Neuronal stem cell (in vitro differentiated cells): ENCODE measurements at regions not wholly inside any gene's neighbourhood (a gene's known extent, or its start where the extent isn't known, plus 50 kb on each side); places are given as distances from the start of the nearest gene placed in this dataset.

Experiments
- DNase-seq: peaks from one replicate; pipeline ENCODE4 v3.0.0-alpha.2; 2013; ENCODE audit warnings: low spot score
- H2AFZ ChIP-seq: one replicate; pipeline ENCODE4 v1.6.1; 2013; ENCODE audit warnings: mild to moderate bottlenecking, low read length, inconsistent platforms
- H2AK5ac ChIP-seq: 2 replicates; pipeline ENCODE4 v1.6.1; 2013; ENCODE audit warnings: low read depth, mild to moderate bottlenecking, inconsistent platforms, low read length, moderate library complexity, mixed read lengths
- H2BK120ac ChIP-seq: 2 replicates; pipeline ENCODE4 v1.6.1; 2013; ENCODE audit warnings: low read depth, mild to moderate bottlenecking, inconsistent platforms, low read length, moderate library complexity, mixed read lengths
- H2BK12ac ChIP-seq: one replicate; pipeline ENCODE4 v1.6.1; 2013; ENCODE audit warnings: low read length, inconsistent platforms
- H2BK15ac ChIP-seq: 2 replicates; pipeline ENCODE4 v1.6.1; 2013; ENCODE audit warnings: mild to moderate bottlenecking, low read length, inconsistent platforms, mixed read lengths
- H2BK5ac ChIP-seq: one replicate; pipeline ENCODE4 v1.6.1; 2013; ENCODE audit warnings: inconsistent platforms, mild to moderate bottlenecking, low read length, moderate library complexity
- H3K14ac ChIP-seq: one replicate; pipeline ENCODE4 v1.6.1; 2013; ENCODE audit warnings: low read length, inconsistent platforms
- H3K18ac ChIP-seq: 2 replicates; pipeline ENCODE4 v1.6.1; 2013; ENCODE audit warnings: low read length, inconsistent platforms
- H3K23ac ChIP-seq: 2 replicates; pipeline ENCODE4 v1.6.1; 2013; ENCODE audit warnings: low read depth, mild to moderate bottlenecking, mixed read lengths, low read length, inconsistent platforms; ENCODE audit not compliant: poor library complexity
- H3K27ac ChIP-seq: replicated peaks from 3 replicates; pipeline ENCODE4 v1.5.1; 2013; ENCODE audit warnings: low read length, inconsistent platforms
- H3K27me3 ChIP-seq, 3 experiments: 2 replicates each; pipeline ENCODE4 v1.6.1; 2013; ENCODE audit warnings: low read length in 3 of 3, mild to moderate bottlenecking in 2 of 3, inconsistent platforms in 1 of 3, low read depth in 1 of 3, mixed read lengths in 1 of 3, moderate library complexity in 1 of 3; ENCODE audit not compliant: control insufficient read depth in 3 of 3, insufficient read depth in 3 of 3
- H3K36me3 ChIP-seq, 2 donors: replicated peaks in 1 of 2; 2 replicates each; pipeline ENCODE4 v1.6.1; 2013; ENCODE audit warnings: low read length in 2 of 2; ENCODE audit not compliant: control insufficient read depth in 2 of 2, insufficient read depth in 2 of 2
- H3K4ac ChIP-seq: 2 replicates; pipeline ENCODE4 v1.6.1; 2013; ENCODE audit warnings: inconsistent platforms, mild to moderate bottlenecking, low read length, moderate library complexity
- H3K4me1 ChIP-seq, 2 donors: 1 replicate in 1 of 2; 2 replicates in 1 of 2; pipeline ENCODE4 v1.6.1; 2013; ENCODE audit warnings: low read length in 2 of 2, low read depth in 1 of 2; ENCODE audit not compliant: control insufficient read depth in 2 of 2, insufficient read depth in 1 of 2
- H3K4me2 ChIP-seq: one replicate; pipeline ENCODE4 v1.6.1; 2013; ENCODE audit warnings: mild to moderate bottlenecking, low read length, inconsistent platforms; ENCODE audit not compliant: insufficient read depth, poor library complexity, severe bottlenecking
- H3K4me3 ChIP-seq, 2 donors: 2 replicates each; pipeline ENCODE4 v1.5.1; 2013; ENCODE audit warnings: low read length in 2 of 2, mild to moderate bottlenecking in 2 of 2, inconsistent platforms in 1 of 2, moderate library complexity in 1 of 2
- H3K79me1 ChIP-seq: one replicate; pipeline ENCODE4 v1.6.1; 2013; ENCODE audit warnings: low read depth, mild to moderate bottlenecking, inconsistent platforms, low read length, moderate library complexity
- H3K9ac ChIP-seq: one replicate; pipeline ENCODE4 v1.6.1; 2013; ENCODE audit warnings: mild to moderate bottlenecking, low read depth, low read length, inconsistent platforms; ENCODE audit not compliant: poor library complexity
- H3K9me3 ChIP-seq, 2 donors: replicated peaks in 1 of 2; 2 replicates each; pipeline versions ENCODE3 to v1.6.1; 2013; ENCODE audit warnings: low read length in 2 of 2, mild to moderate bottlenecking in 2 of 2, inconsistent platforms in 1 of 2, low read depth in 1 of 2, mixed read lengths in 1 of 2, moderate library complexity in 1 of 2; ENCODE audit not compliant: control insufficient read depth in 2 of 2, insufficient read depth in 1 of 2
- H4K8ac ChIP-seq: one replicate; pipeline ENCODE4 v1.6.1; 2013; ENCODE audit warnings: low read depth, mild to moderate bottlenecking, inconsistent platforms, low read length, moderate library complexity
- H4K91ac ChIP-seq: one replicate; pipeline ENCODE4 v1.6.1; 2013; ENCODE audit warnings: low read length, low read depth, mild to moderate bottlenecking, inconsistent platforms; ENCODE audit not compliant: poor library complexity
- WGBS, 2 donors: extraction: QIAGEN DNeasy Blood & Tissue Kit; methylation state at CpG; one replicate each; pipeline ENCODE4 v1.1.7; 2013; ENCODE audit warnings: missing lambda C conversion rate in 2 of 2, mixed read lengths in 1 of 2; ENCODE audit not compliant: insufficient read length in 2 of 2, insufficient replicate concordance in 1 of 2; ENCODE audit errors: extremely low coverage in 2 of 2; 5-methylcytosine and 5-hydroxymethylcytosine counted together

DNA sequence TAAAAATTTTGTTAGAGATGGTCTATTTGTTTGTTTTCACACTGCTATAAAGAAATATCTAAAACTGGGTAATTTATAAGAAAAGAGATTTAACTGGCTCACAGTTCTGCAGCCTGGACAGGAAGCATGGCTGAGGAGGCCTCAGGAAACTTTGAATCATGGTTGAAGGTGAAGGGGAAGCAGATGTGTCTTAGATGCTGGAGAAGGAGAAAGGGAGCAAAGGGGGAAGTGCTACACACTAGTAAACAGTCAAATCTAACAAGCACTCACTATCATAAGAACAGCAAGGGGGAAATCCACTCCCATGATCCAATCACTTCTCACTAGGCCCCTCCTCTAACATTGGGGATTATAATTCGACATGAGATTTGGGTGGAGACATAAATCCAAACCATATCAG lies 76.8 kb upstream of the COL24A1 start:
- Histone ChIP-seq H3K23ac (no peak overlapping the region), H2BK12ac (no peak overlapping the region), H3K36me3 (no peaks in the 10 kb centered on the region), H3K4me1 (no peaks in the 10 kb centered on the region), H3K14ac (no peak overlapping the region), H4K91ac (no peak overlapping the region), H3K27ac (no peak overlapping the region), H2BK5ac (no peak overlapping the region), H3K9ac (no peak overlapping the region), H3K9me3 (no peaks in the 10 kb centered on the region), H2BK120ac (no peak overlapping the region), H3K4ac (no peak overlapping the region), H3K27me3 (no peaks in the 10 kb centered on the region), H3K79me1 (no peaks in the 10 kb centered on the region), H3K4me2 (no peak overlapping the region), H2AFZ (no peak overlapping the region), H3K4me3 (no peak overlapping the region), H3K18ac (no peak overlapping the region), H2AK5ac (no peak overlapping the region), H2BK15ac (no peak overlapping the region), H4K8ac (no peak overlapping the region)
- no CpG with 5 or more reads among the region's 1 CpG for WGBS, 2 donors
- no peak for DNase-seq

GRCh38 chr1:86231076-86231475 lies 74.5 kb upstream of the COL24A1 start:
- Histone ChIP-seq H3K9ac (no peak overlapping the region), H3K14ac (no peak overlapping the region), H2AFZ (no peak overlapping the region)

GRCh38 chr1:86229405-86229975 lies 72.9 kb upstream of the COL24A1 start:
- WGBS, 2 donors = no CpG with 5 or more reads among the region's 2 CpGs
- no peaks in the 10 kb centered on the region for H3K4me1 ChIP-seq
- no peak overlapping the region for H2BK120ac ChIP-seq
- DNase-seq = no peak
- H3K23ac ChIP-seq = no peak overlapping the region
- no peak overlapping the region for H3K4me2 ChIP-seq
- no peak overlapping the region for H2BK5ac ChIP-seq
- H3K18ac ChIP-seq = no peak overlapping the region
- no peak overlapping the region for H4K8ac ChIP-seq
- no peak overlapping the region for H3K27ac ChIP-seq
- no peaks in the 10 kb centered on the region for H3K9me3 ChIP-seq
- H3K14ac ChIP-seq = no peak overlapping the region
- no peak overlapping the region for H4K91ac ChIP-seq
- H3K9ac ChIP-seq = no peak overlapping the region
- no peak overlapping the region for H2AK5ac ChIP-seq
- no peaks in the 10 kb centered on the region for H3K27me3 ChIP-seq
- H2AFZ ChIP-seq = no peak overlapping the region
- no peaks in the 10 kb centered on the region for H3K79me1 ChIP-seq
- no peak overlapping the region for H2BK15ac ChIP-seq
- H3K4ac ChIP-seq = no peak overlapping the region
- no peak overlapping the region for H3K4me3 ChIP-seq
- no peak overlapping the region for H2BK12ac ChIP-seq
- H3K36me3 ChIP-seq = no peaks in the 10 kb centered on the region

More at GRCh38 chr1:86231076-86231475, 74.5 kb upstream of the COL24A1 start:
- Histone ChIP-seq H2BK5ac (no peak overlapping the region), H3K18ac (no peak overlapping the region), H3K4ac (no peak overlapping the region), H3K79me1 (no peaks in the 10 kb centered on the region), H3K23ac (no peak overlapping the region), H2BK12ac (no peak overlapping the region), H3K27ac (no peak overlapping the region), H4K91ac (no peak overlapping the region), H3K36me3 (no peaks in the 10 kb centered on the region), H2BK120ac (no peak overlapping the region), H3K4me3 (no peak overlapping the region), H3K9me3 (no peaks in the 10 kb centered on the region), H3K4me2 (no peak overlapping the region), H4K8ac (no peak overlapping the region), H2AK5ac (no peak overlapping the region), H3K27me3 (no peaks in the 10 kb centered on the region), H2BK15ac (no peak overlapping the region), H3K4me1 (no peaks in the 10 kb centered on the region)
- no peak for DNase-seq
- no CpG with 5 or more reads among the region's 1 CpG for WGBS, 2 donors

DNA sequence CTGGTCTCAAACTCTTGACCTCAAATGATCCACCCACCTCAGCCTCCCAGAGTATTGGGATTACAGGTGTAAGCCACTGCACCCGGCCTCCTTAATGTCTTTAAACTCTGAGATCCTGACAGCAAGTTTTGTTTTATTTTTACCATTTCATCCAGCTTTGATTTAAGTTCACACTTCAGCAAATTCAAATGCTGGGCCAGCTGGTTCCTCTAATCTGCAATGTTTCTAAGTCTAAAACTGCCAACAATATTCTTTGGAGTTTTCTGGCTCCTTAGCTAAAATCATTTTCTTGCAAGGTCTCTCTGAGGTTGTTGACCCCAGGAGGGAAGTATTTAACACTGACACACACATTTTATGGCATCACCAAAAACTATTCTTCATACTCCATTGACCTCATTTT lies 72.0 kb upstream of the COL24A1 start:
- no CpG with 5 or more reads among the region's 1 CpG for WGBS, 2 donors
- no peak overlapping the region for H3K18ac ChIP-seq
- no peak for DNase-seq

More for the DNA sequence above, 72.0 kb upstream of the COL24A1 start:
- Histone ChIP-seq H2BK120ac (no peak overlapping the region), H3K4me2 (no peak overlapping the region), H3K27ac (no peak overlapping the region), H3K9ac (no peak overlapping the region), H2BK15ac (no peak overlapping the region), H3K27me3 (no peaks in the 10 kb centered on the region), H2AFZ (no peak overlapping the region), H2BK12ac (no peak overlapping the region), H4K91ac (no peak overlapping the region), H3K4me1 (no peaks in the 10 kb centered on the region), H3K36me3 (no peaks in the 10 kb centered on the region), H3K9me3 (no peaks in the 10 kb centered on the region), H3K4me3 (no peak overlapping the region), H2BK5ac (no peak overlapping the region), H3K4ac (no peak overlapping the region), H4K8ac (no peak overlapping the region), H3K14ac (no peak overlapping the region), H3K79me1 (no peaks in the 10 kb centered on the region), H2AK5ac (no peak overlapping the region), H3K23ac (no peak overlapping the region)
